ENCODE measurements at regions not wholly inside any gene's neighbourhood (a gene's known extent, or its start where the extent isn't known, plus 50 kb on each side); places are given as distances from the start of the nearest gene placed in this dataset.

DNA sequence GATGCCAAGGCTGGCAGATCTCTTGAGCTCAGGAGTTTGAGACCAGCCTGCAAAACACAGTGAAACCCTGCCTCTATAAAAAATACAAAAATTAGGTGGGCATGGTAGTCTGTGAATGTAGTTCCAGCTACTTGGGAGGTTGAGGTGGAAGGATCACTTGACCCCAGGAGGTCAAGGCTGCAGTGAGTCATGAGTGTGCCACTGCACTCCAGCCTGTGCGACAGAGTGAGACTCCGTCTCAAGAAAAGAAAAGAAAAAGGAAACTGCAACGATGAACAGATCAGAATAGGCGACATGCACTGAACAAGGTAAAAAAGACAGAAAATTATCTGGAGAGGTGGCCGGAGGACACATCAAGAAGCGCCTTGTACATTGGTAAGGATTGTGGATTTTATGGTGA is 273.7 kb upstream of the AMIGO2 start:
- no peaks in the 10 kb centered on the region for H4K20me1 ChIP-seq (ENCODE audit: control insufficient read depth, insufficient read depth)
- 23% methylated on average over 6 of the region's 6 CpGs for WGBS (ENCODE audit: insufficient coverage, insufficient replicate concordance, low lambda C conversion rate, missing lambda C conversion rate)
- in situ Hi-C loops (cut with MboI), result no loop called here
- H3K36me3 ChIP-seq (ENCODE audit: control insufficient read depth in 2 of 2, insufficient read depth in 2 of 2, low read length in 1 of 2), result no peaks in the 10 kb centered on the region
- ChIA-PET CTCF (no interaction called here), SMC1A (ENCODE audit: uncharacterized antibody, unreplicated experiment) (no interaction called here), RAD21 (ENCODE audit: unreplicated experiment) (no interaction called here), POLR2A (no interaction called here)
- H3K4me2 ChIP-seq (ENCODE audit: control insufficient read depth, insufficient read depth), result no peak overlapping the region
- H3K27me3 ChIP-seq (replicated peaks in 1 of 2; ENCODE audit: control insufficient read depth in 2 of 2, insufficient read depth in 2 of 2, low read length in 1 of 2), result no peaks in the 10 kb centered on the region; a peak in 1 of 4 replicates
- TF ChIP-seq PML (IDR thresholded peaks at IDR 0.05; ENCODE audit: low read length) (no peak), NKRF (conservative IDR thresholded peaks at IDR 0.05) (no peak), CEBPB (IDR thresholded peaks at IDR 0.05; ENCODE audit: borderline replicate concordance in 1 of 2, low read depth in 2 of 2, low read length in 2 of 2) (no peak), EGR1 (IDR thresholded peaks at IDR 0.05; ENCODE audit: borderline replicate concordance in 1 of 2, low read depth in 2 of 2, low read length in 2 of 2) (no peak), ZNF384 (IDR thresholded peaks at IDR 0.05; ENCODE audit: borderline replicate concordance, low read depth, low read length) (no peak), MEF2B (IDR thresholded peaks at IDR 0.05; ENCODE audit: partially characterized antibody, poor library complexity, severe bottlenecking) (no peak), SUZ12 (IDR thresholded peaks at IDR 0.05; ENCODE audit: unreplicated experiment) (no peak), SP1 (IDR thresholded peaks at IDR 0.05; ENCODE audit: low read depth, low read length) (no peak), MYC (IDR thresholded peaks at IDR 0.05; ENCODE audit: insufficient read depth, insufficient read length, insufficient replicate concordance, low read length, severe bottlenecking) (no peak), CBX5 (IDR thresholded peaks at IDR 0.05; ENCODE audit: low read depth) (no peak), JUND (IDR thresholded peaks at IDR 0.05; ENCODE audit: low read depth, low read length) (no peak), SPI1 (IDR thresholded peaks at IDR 0.05; ENCODE audit: borderline replicate concordance, insufficient read depth, low read depth, low read length) (no peak), SMAD1 (IDR thresholded peaks at IDR 0.05; ENCODE audit: low read depth, partially characterized antibody) (no peak)
- TF ChIP-seq, protein P1, sequence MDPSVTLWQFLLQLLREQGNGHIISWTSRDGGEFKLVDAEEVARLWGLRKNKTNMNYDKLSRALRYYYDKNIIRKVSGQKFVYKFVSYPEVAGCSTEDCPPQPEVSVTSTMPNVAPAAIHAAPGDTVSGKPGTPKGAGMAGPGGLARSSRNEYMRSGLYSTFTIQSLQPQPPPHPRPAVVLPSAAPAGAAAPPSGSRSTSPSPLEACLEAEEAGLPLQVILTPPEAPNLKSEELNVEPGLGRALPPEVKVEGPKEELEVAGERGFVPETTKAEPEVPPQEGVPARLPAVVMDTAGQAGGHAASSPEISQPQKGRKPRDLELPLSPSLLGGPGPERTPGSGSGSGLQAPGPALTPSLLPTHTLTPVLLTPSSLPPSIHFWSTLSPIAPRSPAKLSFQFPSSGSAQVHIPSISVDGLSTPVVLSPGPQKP (IDR thresholded peaks at IDR 0.05; ENCODE audit: low read depth, low read length), result no peak
- TF ChIP-seq, protein P2, sequence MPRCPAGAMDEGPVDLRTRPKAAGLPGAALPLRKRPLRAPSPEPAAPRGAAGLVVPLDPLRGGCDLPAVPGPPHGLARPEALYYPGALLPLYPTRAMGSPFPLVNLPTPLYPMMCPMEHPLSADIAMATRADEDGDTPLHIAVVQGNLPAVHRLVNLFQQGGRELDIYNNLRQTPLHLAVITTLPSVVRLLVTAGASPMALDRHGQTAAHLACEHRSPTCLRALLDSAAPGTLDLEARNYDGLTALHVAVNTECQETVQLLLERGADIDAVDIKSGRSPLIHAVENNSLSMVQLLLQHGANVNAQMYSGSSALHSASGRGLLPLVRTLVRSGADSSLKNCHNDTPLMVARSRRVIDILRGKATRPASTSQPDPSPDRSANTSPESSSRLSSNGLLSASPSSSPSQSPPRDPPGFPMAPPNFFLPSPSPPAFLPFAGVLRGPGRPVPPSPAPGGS (IDR thresholded peaks at IDR 0.05; ENCODE audit: borderline replicate concordance, insufficient read depth, low read depth, low read length, poor library complexity, severe bottlenecking), result no peak
- TF ChIP-seq, protein P3, sequence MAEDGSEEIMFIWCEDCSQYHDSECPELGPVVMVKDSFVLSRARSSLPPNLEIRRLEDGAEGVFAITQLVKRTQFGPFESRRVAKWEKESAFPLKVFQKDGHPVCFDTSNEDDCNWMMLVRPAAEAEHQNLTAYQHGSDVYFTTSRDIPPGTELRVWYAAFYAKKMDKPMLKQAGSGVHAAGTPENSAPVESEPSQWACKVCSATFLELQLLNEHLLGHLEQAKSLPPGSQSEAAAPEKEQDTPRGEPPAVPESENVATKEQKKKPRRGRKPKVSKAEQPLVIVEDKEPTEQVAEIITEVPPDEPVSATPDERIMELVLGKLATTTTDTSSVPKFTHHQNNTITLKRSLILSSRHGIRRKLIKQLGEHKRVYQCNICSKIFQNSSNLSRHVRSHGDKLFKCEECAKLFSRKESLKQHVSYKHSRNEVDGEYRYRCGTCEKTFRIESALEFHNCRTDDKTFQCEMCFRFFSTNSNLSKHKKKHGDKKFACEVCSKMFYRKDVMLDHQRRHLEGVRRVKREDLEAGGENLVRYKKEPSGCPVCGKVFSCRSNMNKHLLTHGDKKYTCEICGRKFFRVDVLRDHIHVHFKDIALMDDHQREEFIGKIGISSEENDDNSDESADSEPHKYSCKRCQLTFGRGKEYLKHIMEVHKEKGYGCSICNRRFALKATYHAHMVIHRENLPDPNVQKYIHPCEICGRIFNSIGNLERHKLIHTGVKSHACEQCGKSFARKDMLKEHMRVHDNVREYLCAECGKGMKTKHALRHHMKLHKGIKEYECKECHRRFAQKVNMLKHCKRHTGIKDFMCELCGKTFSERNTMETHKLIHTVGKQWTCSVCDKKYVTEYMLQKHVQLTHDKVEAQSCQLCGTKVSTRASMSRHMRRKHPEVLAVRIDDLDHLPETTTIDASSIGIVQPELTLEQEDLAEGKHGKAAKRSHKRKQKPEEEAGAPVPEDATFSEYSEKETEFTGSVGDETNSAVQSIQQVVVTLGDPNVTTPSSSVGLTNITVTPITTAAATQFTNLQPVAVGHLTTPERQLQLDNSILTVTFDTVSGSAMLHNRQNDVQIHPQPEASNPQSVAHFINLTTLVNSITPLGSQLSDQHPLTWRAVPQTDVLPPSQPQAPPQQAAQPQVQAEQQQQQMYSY (CRISPR knock-in tag; IDR thresholded peaks at IDR 0.05), result no peak
- H3K4me1 ChIP-seq (ENCODE audit: control insufficient read depth, insufficient read depth, low read length), result peaks cover 5% of the 10 kb centered on the region
- H3K9ac ChIP-seq (ENCODE audit: control insufficient read depth, insufficient read depth, low read length), result no peak overlapping the region
- H3K27ac ChIP-seq (ENCODE audit: control insufficient read depth, insufficient read depth), result no peak overlapping the region
- no TSS peak for BruUV-seq (replicated peaks)
- FAIRE-seq, result no peak
- H2AFZ ChIP-seq (ENCODE audit: control insufficient read depth, low read depth, low read length), result no peak overlapping the region
- H3K4me3 ChIP-seq, result no peak overlapping the region
- no peak for ATAC-seq
- no peak for DNase-seq (ENCODE audit: low read depth, low spot score)
- no peaks in the 10 kb centered on the region for H3K79me2 ChIP-seq (ENCODE audit: control insufficient read depth, insufficient read depth, low read length)
- H3K9me3 ChIP-seq (replicated peaks; ENCODE audit: control insufficient read depth, insufficient read depth, low read length), result no peaks in the 10 kb centered on the region
- intact Hi-C loops (cut with micrococcal nuclease; ENCODE audit: unreplicated experiment), result no loop called here

All from GM12878 (cell line).